Endodermal cell (in vitro differentiated cells): ENCODE measurements at regions not wholly inside any gene's neighbourhood (a gene's known extent, or its start where the extent isn't known, plus 50 kb on each side); places are given as distances from the start of the nearest gene placed in this dataset.

Experiments
- DNase-seq: peaks from one replicate; pipeline ENCODE4 v3.0.0-alpha.2; 2017
- H3K27ac ChIP-seq: 2 replicates; pipeline ENCODE4 v1.5.1; 2013; ENCODE audit warnings: mild to moderate bottlenecking, low read depth, low read length, moderate library complexity
- H3K27me3 ChIP-seq: 2 replicates; pipeline ENCODE4 v1.6.1; 2013; ENCODE audit warnings: mild to moderate bottlenecking, low read length, moderate library complexity; ENCODE audit not compliant: insufficient read depth, control insufficient read depth, poor library complexity, severe bottlenecking
- H3K36me3 ChIP-seq: 2 replicates; pipeline ENCODE4 v1.7.0; 2013; ENCODE audit warnings: mild to moderate bottlenecking, low read length, moderate library complexity; ENCODE audit not compliant: control insufficient read depth, insufficient read depth
- H3K4me1 ChIP-seq: one replicate; pipeline ENCODE4 v1.7.0; 2013; ENCODE audit warnings: low read length; ENCODE audit not compliant: control insufficient read depth, insufficient read depth
- H3K4me3 ChIP-seq: 2 replicates; pipeline ENCODE4 v1.5.1; 2013; ENCODE audit warnings: mild to moderate bottlenecking, low read length, moderate library complexity
- H3K9ac ChIP-seq: 2 replicates; pipeline ENCODE4 v1.6.1; 2013; ENCODE audit warnings: mild to moderate bottlenecking, low read length, moderate library complexity; ENCODE audit not compliant: poor library complexity, severe bottlenecking; ENCODE audit errors: extremely low read depth
- H3K9me3 ChIP-seq: 2 replicates; pipeline ENCODE4 v1.6.1; 2013; ENCODE audit warnings: mild to moderate bottlenecking, low read length, moderate library complexity; ENCODE audit not compliant: control insufficient read depth
- H3K27ac Mint-ChIP-seq: 2 replicates; pipeline ENCODE4 v1.8.0; 2020; ENCODE audit warnings: mixed read lengths
- H3K27me3 Mint-ChIP-seq: 2 replicates; pipeline ENCODE4 v1.8.0; 2021; ENCODE audit warnings: mild to moderate bottlenecking, mixed read lengths; ENCODE audit not compliant: insufficient read depth
- H3K36me3 Mint-ChIP-seq: 2 replicates; pipeline ENCODE4 v1.8.0; 2020; ENCODE audit warnings: low read depth, mixed read lengths
- H3K4me1 Mint-ChIP-seq: 2 replicates; pipeline ENCODE4 v1.8.0; 2020; ENCODE audit warnings: mixed read lengths
- H3K4me3 Mint-ChIP-seq: 2 replicates; pipeline ENCODE4 v1.8.0; 2020; ENCODE audit warnings: mild to moderate bottlenecking, moderate library complexity, mixed read lengths
- H3K9me3 Mint-ChIP-seq: 2 replicates; pipeline ENCODE4 v1.8.0; 2020; ENCODE audit warnings: mild to moderate bottlenecking, mixed read lengths
- CTCF ChIP-seq: fragments of 200-600 bp; sonication (generic); conservative IDR thresholded peaks from 2 replicates; pipeline ENCODE4 v1.5.0; 2021; ENCODE audit warnings: antibody characterized with exemption, mild to moderate bottlenecking
- WGBS, 2 experiments: methylation state at CpG; one replicate each; pipeline versions ENCODE4 v1.1.5 to v1.1.7; 2013; ENCODE audit warnings: missing lambda C conversion rate in 2 of 2, mixed read lengths in 1 of 2; ENCODE audit not compliant: insufficient coverage in 1 of 2, insufficient read length in 1 of 2; 5-methylcytosine and 5-hydroxymethylcytosine counted together

GRCh38 chr2:82796132-82796531 is 1662.9 kb downstream of the SUCLG1 start:
- DNase-seq, result no peak
- 91% methylated on average over 1 of the region's 1 CpG; no CpG with 5 or more reads in 1 of the 2 experiments for WGBS, 2 experiments
- no peak for TF ChIP-seq CTCF
- no peak overlapping the region for H3K9ac ChIP-seq
- peaks cover 3% of the 10 kb centered on the region for H3K9me3 Mint-ChIP-seq
- H3K36me3 Mint-ChIP-seq, result no peaks in the 10 kb centered on the region
- no peak overlapping the region for H3K4me3 ChIP-seq
- peaks cover 3% of the 10 kb centered on the region for H3K4me1 ChIP-seq
- H3K9me3 ChIP-seq, result no peaks in the 10 kb centered on the region
- no peaks in the 10 kb centered on the region for H3K4me1 Mint-ChIP-seq
- H3K36me3 ChIP-seq, result no peaks in the 10 kb centered on the region
- H3K27me3 Mint-ChIP-seq, result no peaks in the 10 kb centered on the region
- no peak overlapping the region for H3K27ac ChIP-seq
- H3K27ac Mint-ChIP-seq, result no peak overlapping the region
- no peaks in the 10 kb centered on the region for H3K27me3 ChIP-seq
- H3K4me3 Mint-ChIP-seq, result no peak overlapping the region

- Histone ChIP-seq H3K4me3 (no peak overlapping the region), H3K4me1 (peaks cover 3% of the 10 kb centered on the region), H3K9me3 (no peaks in the 10 kb centered on the region), H3K9ac (no peak overlapping the region), H3K27ac (no peak overlapping the region), H3K36me3 (no peaks in the 10 kb centered on the region), H3K27me3 (no peaks in the 10 kb centered on the region)
- peaks cover 3% of the 10 kb centered on the region for H3K9me3 Mint-ChIP-seq
- no peaks in the 10 kb centered on the region for H3K4me1 Mint-ChIP-seq
- H3K36me3 Mint-ChIP-seq, result no peaks in the 10 kb centered on the region
- DNase-seq, result no peak
- H3K4me3 Mint-ChIP-seq, result no peak overlapping the region
- no peak for TF ChIP-seq CTCF
- H3K27ac Mint-ChIP-seq, result no peak overlapping the region
- H3K27me3 Mint-ChIP-seq, result no peaks in the 10 kb centered on the region
- 84% methylated on average over 3 of the region's 3 CpGs; no CpG with 5 or more reads in 1 of the 2 experiments for WGBS, 2 experiments
Measured at GRCh38 chr2:82795446-82795845, 1663.6 kb downstream of the SUCLG1 start.

GRCh38 chr2:82793711-82794435 is 1665.2 kb downstream of the SUCLG1 start:
- no peaks in the 10 kb centered on the region for H3K9me3 ChIP-seq
- H3K9me3 Mint-ChIP-seq, result peaks cover 2% of the 10 kb centered on the region
- no peak overlapping the region for H3K4me3 ChIP-seq
- H3K27me3 ChIP-seq, result no peaks in the 10 kb centered on the region
- no peaks in the 10 kb centered on the region for H3K4me1 ChIP-seq
- no peak overlapping the region for H3K9ac ChIP-seq
- no peaks in the 10 kb centered on the region for H3K36me3 Mint-ChIP-seq
- H3K4me1 Mint-ChIP-seq, result no peaks in the 10 kb centered on the region
- WGBS, 2 experiments, result 90% methylated on average over 3 of the region's 3 CpGs; no CpG with 5 or more reads in 1 of the 2 experiments
- H3K36me3 ChIP-seq, result no peaks in the 10 kb centered on the region
- H3K27ac ChIP-seq, result no peak overlapping the region
- no peaks in the 10 kb centered on the region for H3K27me3 Mint-ChIP-seq
- no peak for TF ChIP-seq CTCF
- H3K4me3 Mint-ChIP-seq, result no peak overlapping the region
- DNase-seq, result no peak
- no peak overlapping the region for H3K27ac Mint-ChIP-seq
